Heart left ventricle (tissue), 16 donors: ENCODE measurements at regions not wholly inside any gene's neighbourhood (a gene's known extent, or its start where the extent isn't known, plus 50 kb on each side); places are given as distances from the start of the nearest gene placed in this dataset.

Experiments
- ATAC-seq, 4 donors: fragments of 200-7000 bp; cut with Tn5 transposase; one replicate each; pipeline ENCODE4 v1.9.1; 2020 to 2022; ENCODE audit warnings: moderate library complexity in 4 of 4, mild to moderate bottlenecking in 3 of 4, moderate number of reproducible peaks in 1 of 4
- DNase-seq, 5 donors: peaks; one replicate each; pipeline ENCODE4 v3.0.0-alpha.2; 2020
- H3K27ac ChIP-seq, 12 donors: fragments of 200-600 bp; sonication (generic) in 4 of 12; one replicate each; pipeline versions ENCODE4 v1.5.0 to v1.8.0; 2016 to 2022; ENCODE audit warnings: mild to moderate bottlenecking in 2 of 12
- H3K27me3 ChIP-seq, 9 donors: fragments of 200-600 bp; sonication (generic) in 2 of 9; one replicate each; pipeline versions ENCODE4 v1.5.1 to v1.8.0; 2016 to 2022; ENCODE audit warnings: mild to moderate bottlenecking in 3 of 9
- H3K36me3 ChIP-seq, 9 donors: fragments of 200-600 bp; sonication (generic) in 2 of 9; one replicate each; pipeline versions ENCODE4 v1.5.0 to v1.8.0; 2018 to 2022; ENCODE audit warnings: mild to moderate bottlenecking in 2 of 9
- H3K4me1 ChIP-seq, 12 donors: fragments of 200-600 bp; sonication (generic) in 4 of 12; one replicate each; pipeline versions ENCODE4 v1.5.0 to v1.8.0; 2016 to 2022; ENCODE audit warnings: mild to moderate bottlenecking in 3 of 12
- H3K4me3 ChIP-seq, 12 donors: fragments of 200-600 bp; sonication (generic) in 4 of 12; one replicate each; pipeline versions ENCODE4 v1.5.0 to v1.8.0; 2017 to 2022; ENCODE audit warnings: mild to moderate bottlenecking in 9 of 12, moderate library complexity in 4 of 12
- H3K9me3 ChIP-seq, 12 donors: fragments of 200-600 bp; sonication (generic) in 4 of 12; one replicate each; pipeline versions ENCODE4 v1.5.0 to v1.8.0; 2016 to 2022; ENCODE audit warnings: mild to moderate bottlenecking in 1 of 12
- CTCF ChIP-seq, 12 donors: fragments of 200-600 bp; sonication (generic) in 4 of 12; IDR thresholded peaks; one replicate each; pipeline versions ENCODE4 v1.5.0 to v1.8.0; 2018 to 2022; ENCODE audit warnings: antibody characterized with exemption in 12 of 12, mild to moderate bottlenecking in 5 of 12
- POLR2A ChIP-seq, 2 donors: fragments of 450-650 bp; IDR thresholded peaks; one replicate each; pipeline ENCODE4 v1.6.1; 2017; ENCODE audit warnings: antibody characterized with exemption in 2 of 2, mild to moderate bottlenecking in 2 of 2, moderate library complexity in 2 of 2
- WGBS, 4 donors: extraction: QIAGEN DNeasy Blood & Tissue Kit in 2 of 4; methylation state at CpG; one replicate each; pipeline versions ENCODE4 v1.1.5 to v1.1.7; 2013 to 2018; 5-methylcytosine and 5-hydroxymethylcytosine counted together
- intact Hi-C, 10 donors: fragments of 100-400 bp; cut with DNase I; formaldehyde crosslinking; loops; one replicate each; pipeline versions ENCODE4 v1.11.1 to v1.14.2; 2022
- donor health status: ischemic (EF 13 %, LVEDD 7.1; RV severe dilation, severe dysfunction).
- donor health status: healthy with polysubstance abuse.
- donor health status: DM: no; HTN: yes; CAD: no.
- donor health status: DM: no; HTN: no; CAD: no.
- donor health status: ischemic (EF 25% LVEDD 6.9; RV normal size, moderate dysfunction).
- donor health status: ischemic (EF 25% LVEDD 5.7; RV mildly dilated, moderate dysfunction).
- donor health status: healthy.
- donor health status: DM: yes; HTN: yes; CAD: no.
- donor health status: ischemic (EF 35%, LVEDD 5.7; RV mildly dilated, moderate dysfunction).
- donor health status: nonischemic (EF 11% LVEDD 7.7; RV severe dilation, severe dysfunction).
- donor health status: DM: yes; HTN: yes; CAD: no.
- donor health status: PGD.
- donor health status: ischemic (EF 29% LVEDD 5.4; RV normal size, mild dysfunction).
- donor health status: nonischemic (EF 23%, LVEDD 6.1; RV moderate dilation, normal function).

DNA sequence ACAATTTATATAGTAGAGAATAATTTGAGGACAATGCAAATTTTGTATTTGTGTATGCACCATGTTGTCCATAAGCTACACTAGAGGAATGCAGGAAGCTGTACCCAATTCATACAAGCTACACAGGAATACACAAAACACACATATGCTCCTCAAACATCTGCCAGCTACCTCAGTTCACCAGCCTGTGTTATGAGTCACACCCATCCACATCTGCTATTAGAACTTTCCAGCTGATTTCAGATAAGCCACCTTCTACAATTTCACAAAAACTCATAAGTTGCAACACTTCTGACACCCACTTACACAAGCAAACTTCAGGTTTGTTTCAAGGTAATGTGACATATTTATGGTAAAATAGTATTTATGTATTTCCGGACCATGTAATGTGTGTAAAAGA is 438.9 kb downstream of the SATB2 start:
- ATAC-seq (no peak), DNase-seq (no peak)
- TF ChIP-seq CTCF (IDR thresholded peaks at IDR 0.05) (no peak), POLR2A (IDR thresholded peaks at IDR 0.05) (no peak)
- intact Hi-C loops, result no loop called here
- 0% methylated on average over 1 of the region's 1 CpG for WGBS, 4 donors
- no peaks in the 10 kb centered on the region for H3K4me1 ChIP-seq
- H3K4me3 ChIP-seq, result no peak overlapping the region
- H3K36me3 ChIP-seq, result no peaks in the 10 kb centered on the region
- H3K9me3 ChIP-seq, result no peaks in the 10 kb centered on the region
- H3K27ac ChIP-seq, result no peak overlapping the region
- H3K27me3 ChIP-seq, result no peaks in the 10 kb centered on the region

GRCh38 chr2:199015072-199015471 is 442.7 kb downstream of the SATB2 start:
- H3K36me3 ChIP-seq, result no peaks in the 10 kb centered on the region
- no peaks in the 10 kb centered on the region for H3K27me3 ChIP-seq
- no peak for ATAC-seq
- DNase-seq, result no peak
- H3K4me1 ChIP-seq, result no peaks in the 10 kb centered on the region
- peaks cover 0 to 10% (median 5%) of the 10 kb centered on the region in 12 donors for H3K9me3 ChIP-seq
- H3K4me3 ChIP-seq, result no peak overlapping the region
- H3K27ac ChIP-seq, result no peak overlapping the region
- TF ChIP-seq POLR2A (IDR thresholded peaks at IDR 0.05) (no peak), CTCF (IDR thresholded peaks at IDR 0.05) (no peak)
- intact Hi-C loops, result no loop called here

DNA sequence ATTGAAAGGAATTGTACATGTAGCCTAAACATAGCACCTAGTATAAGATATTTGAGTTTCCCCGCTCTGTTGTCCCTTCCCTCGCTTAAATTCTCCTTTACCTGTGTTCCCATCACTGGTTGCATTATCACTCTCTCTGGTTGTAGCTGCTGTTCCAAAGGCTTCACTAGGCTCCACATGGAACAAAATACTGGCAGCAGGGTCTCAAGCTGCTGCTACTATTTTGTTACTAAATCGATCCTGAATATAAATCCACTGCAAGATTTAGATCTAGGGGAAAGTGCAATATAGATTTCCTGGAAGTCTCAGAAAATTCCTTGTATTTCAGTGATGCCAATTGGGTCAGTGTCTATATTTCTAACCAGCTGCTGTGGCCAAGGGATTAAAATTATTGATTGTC is 443.5 kb downstream of the SATB2 start:
- no peaks in the 10 kb centered on the region for H3K4me1 ChIP-seq
- H3K9me3 ChIP-seq, result peaks cover 0 to 19% (median 10%) of the 10 kb centered on the region in 12 donors
- no peaks in the 10 kb centered on the region for H3K36me3 ChIP-seq
- H3K4me3 ChIP-seq, result no peak overlapping the region
- no peak for DNase-seq
- WGBS, 4 donors, result 83 to 90% (median 85%) methylated on average over 3 of the region's 3 CpGs
- TF ChIP-seq POLR2A (IDR thresholded peaks at IDR 0.05) (no peak), CTCF (IDR thresholded peaks at IDR 0.05) (no peak)
- intact Hi-C loops, result no loop called here
- H3K27ac ChIP-seq, result no peak overlapping the region
- ATAC-seq, result no peak
- no peaks in the 10 kb centered on the region for H3K27me3 ChIP-seq

DNA sequence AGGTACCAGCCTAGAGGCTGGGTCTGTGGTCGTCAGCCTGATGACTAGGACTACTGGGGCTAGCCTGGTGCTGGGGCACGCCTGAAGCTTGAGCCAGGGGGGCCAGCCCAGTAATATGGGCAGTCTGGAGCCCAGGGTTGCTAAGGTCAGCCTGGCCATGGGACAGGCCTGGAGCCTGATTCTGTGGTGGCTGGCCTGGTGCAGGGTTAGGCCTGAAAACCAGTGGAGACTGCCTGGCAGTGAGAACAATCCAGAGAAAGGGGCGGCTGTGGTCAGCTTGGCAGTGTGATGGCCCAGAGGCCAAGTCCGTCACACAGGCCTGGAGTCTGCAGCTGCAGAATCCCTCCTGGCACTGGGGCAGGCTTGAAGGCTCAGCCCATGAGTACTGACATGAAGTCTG is 445.8 kb downstream of the SATB2 start:
- Histone ChIP-seq H3K4me1 (no peaks in the 10 kb centered on the region), H3K27ac (no peak overlapping the region), H3K36me3 (no peaks in the 10 kb centered on the region), H3K4me3 (no peak overlapping the region), H3K9me3 (peaks cover 0 to 29% (median 11%) of the 10 kb centered on the region in 12 donors), H3K27me3 (no peaks in the 10 kb centered on the region)
- TF ChIP-seq POLR2A (IDR thresholded peaks at IDR 0.05) (no peak), CTCF (IDR thresholded peaks at IDR 0.05) (no peak)
- ATAC-seq (no peak), DNase-seq (no peak)
- intact Hi-C loops, result no loop called here
- WGBS, 4 donors, result 40 to 69% (median 51%) methylated on average over 3 to 4 of the region's 4 CpGs
